ENCODE measurements at regions not wholly inside any gene's neighbourhood (a gene's known extent, or its start where the extent isn't known, plus 50 kb on each side); places are given as distances from the start of the nearest gene placed in this dataset.

GRCh38 chr16:86906623-86907022 is 328.3 kb downstream of the FOXL1 start:
- TF ChIP-seq SREBF1 (IDR thresholded peaks at IDR 0.05; ENCODE audit: low read length), result no peak
- TF ChIP-seq, protein P1, sequence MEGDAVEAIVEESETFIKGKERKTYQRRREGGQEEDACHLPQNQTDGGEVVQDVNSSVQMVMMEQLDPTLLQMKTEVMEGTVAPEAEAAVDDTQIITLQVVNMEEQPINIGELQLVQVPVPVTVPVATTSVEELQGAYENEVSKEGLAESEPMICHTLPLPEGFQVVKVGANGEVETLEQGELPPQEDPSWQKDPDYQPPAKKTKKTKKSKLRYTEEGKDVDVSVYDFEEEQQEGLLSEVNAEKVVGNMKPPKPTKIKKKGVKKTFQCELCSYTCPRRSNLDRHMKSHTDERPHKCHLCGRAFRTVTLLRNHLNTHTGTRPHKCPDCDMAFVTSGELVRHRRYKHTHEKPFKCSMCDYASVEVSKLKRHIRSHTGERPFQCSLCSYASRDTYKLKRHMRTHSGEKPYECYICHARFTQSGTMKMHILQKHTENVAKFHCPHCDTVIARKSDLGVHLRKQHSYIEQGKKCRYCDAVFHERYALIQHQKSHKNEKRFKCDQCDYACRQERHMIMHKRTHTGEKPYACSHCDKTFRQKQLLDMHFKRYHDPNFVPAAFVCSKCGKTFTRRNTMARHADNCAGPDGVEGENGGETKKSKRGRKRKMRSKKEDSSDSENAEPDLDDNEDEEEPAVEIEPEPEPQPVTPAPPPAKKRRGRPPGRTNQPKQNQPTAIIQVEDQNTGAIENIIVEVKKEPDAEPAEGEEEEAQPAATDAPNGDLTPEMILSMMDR (IDR thresholded peaks at IDR 0.05 in 2 of 3, conservative IDR thresholded peaks at IDR 0.05 in 1 of 3; ENCODE audit: control insufficient read depth in 2 of 3, extremely low read depth in 1 of 3, insufficient read depth in 1 of 3, low read depth in 3 of 3, low read length in 3 of 3), result no peak
- no peak for TF ChIP-seq DPF2 (IDR thresholded peaks at IDR 0.05)
